ENCODE measurements at regions not wholly inside any gene's neighbourhood (a gene's known extent, or its start where the extent isn't known, plus 50 kb on each side); places are given as distances from the start of the nearest gene placed in this dataset.

- Histone ChIP-seq H3K27me3 (ENCODE audit: control insufficient read depth in 4 of 4, insufficient read depth in 4 of 4, low read length in 3 of 4) (no peaks in the 10 kb centered on the region), H3K9me3 (ENCODE audit: control insufficient read depth in 4 of 4, low read length in 3 of 4) (no peaks in the 10 kb centered on the region), H3K4me1 (ENCODE audit: control insufficient read depth in 4 of 4, insufficient read depth in 4 of 4, low read length in 3 of 4) (no peaks in the 10 kb centered on the region), H3K4me3 (ENCODE audit: low read depth in 1 of 3, low read length in 3 of 3) (no peak overlapping the region), H3K27ac (ENCODE audit: low read depth in 1 of 2, low read length in 2 of 2) (no peak overlapping the region), H3K9ac (ENCODE audit: low read depth in 1 of 2, low read length in 2 of 2) (no peak overlapping the region), H3K36me3 (ENCODE audit: control insufficient read depth in 4 of 4, insufficient read depth in 3 of 4, low read depth in 1 of 4, low read length in 3 of 4) (no peaks in the 10 kb centered on the region)
- no peak for DNase-seq (ENCODE audit: low spot score)
- 43% methylated on average over 4 of the region's 4 CpGs for WGBS
- no peak for TF ChIP-seq FOXA1 (IDR thresholded peaks at IDR 0.05)
- TF ChIP-seq REST (IDR thresholded peaks at IDR 0.05): no peak
- TF ChIP-seq HNF4G (IDR thresholded peaks at IDR 0.05): no peak
- no peak for TF ChIP-seq TAF1 (conservative IDR thresholded peaks at IDR 0.05)
- TF ChIP-seq, protein P1, sequence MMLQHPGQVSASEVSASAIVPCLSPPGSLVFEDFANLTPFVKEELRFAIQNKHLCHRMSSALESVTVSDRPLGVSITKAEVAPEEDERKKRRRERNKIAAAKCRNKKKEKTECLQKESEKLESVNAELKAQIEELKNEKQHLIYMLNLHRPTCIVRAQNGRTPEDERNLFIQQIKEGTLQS (IDR thresholded peaks at IDR 0.05): no peak
- no peak for TF ChIP-seq NR2F2 (IDR thresholded peaks at IDR 0.05)
- TF ChIP-seq, protein P2, sequence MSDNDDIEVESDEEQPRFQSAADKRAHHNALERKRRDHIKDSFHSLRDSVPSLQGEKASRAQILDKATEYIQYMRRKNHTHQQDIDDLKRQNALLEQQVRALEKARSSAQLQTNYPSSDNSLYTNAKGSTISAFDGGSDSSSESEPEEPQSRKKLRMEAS (IDR thresholded peaks at IDR 0.05): no peak
- no peak for TF ChIP-seq RAD21 (IDR thresholded peaks at IDR 0.05)
- TF ChIP-seq JUND (IDR thresholded peaks at IDR 0.05): no peak
- no peak for TF ChIP-seq YY1 (IDR thresholded peaks at IDR 0.05)
- TF ChIP-seq, protein P3, sequence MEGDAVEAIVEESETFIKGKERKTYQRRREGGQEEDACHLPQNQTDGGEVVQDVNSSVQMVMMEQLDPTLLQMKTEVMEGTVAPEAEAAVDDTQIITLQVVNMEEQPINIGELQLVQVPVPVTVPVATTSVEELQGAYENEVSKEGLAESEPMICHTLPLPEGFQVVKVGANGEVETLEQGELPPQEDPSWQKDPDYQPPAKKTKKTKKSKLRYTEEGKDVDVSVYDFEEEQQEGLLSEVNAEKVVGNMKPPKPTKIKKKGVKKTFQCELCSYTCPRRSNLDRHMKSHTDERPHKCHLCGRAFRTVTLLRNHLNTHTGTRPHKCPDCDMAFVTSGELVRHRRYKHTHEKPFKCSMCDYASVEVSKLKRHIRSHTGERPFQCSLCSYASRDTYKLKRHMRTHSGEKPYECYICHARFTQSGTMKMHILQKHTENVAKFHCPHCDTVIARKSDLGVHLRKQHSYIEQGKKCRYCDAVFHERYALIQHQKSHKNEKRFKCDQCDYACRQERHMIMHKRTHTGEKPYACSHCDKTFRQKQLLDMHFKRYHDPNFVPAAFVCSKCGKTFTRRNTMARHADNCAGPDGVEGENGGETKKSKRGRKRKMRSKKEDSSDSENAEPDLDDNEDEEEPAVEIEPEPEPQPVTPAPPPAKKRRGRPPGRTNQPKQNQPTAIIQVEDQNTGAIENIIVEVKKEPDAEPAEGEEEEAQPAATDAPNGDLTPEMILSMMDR (IDR thresholded peaks at IDR 0.05; ENCODE audit: low read depth, low read length, missing input control): no peak
- TF ChIP-seq GABPA (IDR thresholded peaks at IDR 0.05 in 1 of 2, conservative IDR thresholded peaks at IDR 0.05 in 1 of 2): no peak
- no peak for TF ChIP-seq SP1 (IDR thresholded peaks at IDR 0.05)
- TF ChIP-seq RXRA (IDR thresholded peaks at IDR 0.05): no peak
- TF ChIP-seq EGR1 (IDR thresholded peaks at IDR 0.05; ENCODE audit: low read depth in 2 of 2): no peak
- no peak for TF ChIP-seq FOXA2 (IDR thresholded peaks at IDR 0.05)
- no peak for TF ChIP-seq HNF4A (conservative IDR thresholded peaks at IDR 0.05)
- TF ChIP-seq, protein P4, sequence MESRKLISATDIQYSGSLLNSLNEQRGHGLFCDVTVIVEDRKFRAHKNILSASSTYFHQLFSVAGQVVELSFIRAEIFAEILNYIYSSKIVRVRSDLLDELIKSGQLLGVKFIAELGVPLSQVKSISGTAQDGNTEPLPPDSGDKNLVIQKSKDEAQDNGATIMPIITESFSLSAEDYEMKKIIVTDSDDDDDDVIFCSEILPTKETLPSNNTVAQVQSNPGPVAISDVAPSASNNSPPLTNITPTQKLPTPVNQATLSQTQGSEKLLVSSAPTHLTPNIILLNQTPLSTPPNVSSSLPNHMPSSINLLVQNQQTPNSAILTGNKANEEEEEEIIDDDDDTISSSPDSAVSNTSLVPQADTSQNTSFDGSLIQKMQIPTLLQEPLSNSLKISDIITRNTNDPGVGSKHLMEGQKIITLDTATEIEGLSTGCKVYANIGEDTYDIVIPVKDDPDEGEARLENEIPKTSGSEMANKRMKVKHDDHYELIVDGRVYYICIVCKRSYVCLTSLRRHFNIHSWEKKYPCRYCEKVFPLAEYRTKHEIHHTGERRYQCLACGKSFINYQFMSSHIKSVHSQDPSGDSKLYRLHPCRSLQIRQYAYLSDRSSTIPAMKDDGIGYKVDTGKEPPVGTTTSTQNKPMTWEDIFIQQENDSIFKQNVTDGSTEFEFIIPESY (IDR thresholded peaks at IDR 0.05): no peak
Measured at GRCh38 chr4:23374259-23374658, 515.6 kb downstream of the PPARGC1A start.
